ENCODE measurements at regions not wholly inside any gene's neighbourhood (a gene's known extent, or its start where the extent isn't known, plus 50 kb on each side); places are given as distances from the start of the nearest gene placed in this dataset.

DNA sequence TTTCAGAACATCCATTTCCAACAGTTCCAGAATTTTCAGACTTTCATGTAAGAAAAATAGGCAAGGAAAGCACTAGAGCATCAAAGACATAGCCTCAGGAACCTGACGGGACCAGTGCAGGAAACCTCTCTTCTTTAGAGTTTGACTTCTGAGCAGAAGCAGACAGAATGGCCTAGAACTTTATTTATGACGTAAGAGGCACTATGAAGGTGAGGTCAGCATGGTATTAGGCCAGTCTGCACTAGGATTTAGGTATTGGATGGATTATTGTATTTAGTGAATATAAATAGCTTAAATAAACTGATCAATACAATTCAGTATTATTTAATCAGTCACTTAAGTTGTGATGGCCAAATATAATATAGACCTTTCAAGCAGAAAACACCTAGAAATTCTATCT, 117.6 kb downstream of the CYRIA start:
- TF ChIP-seq, protein P1, sequence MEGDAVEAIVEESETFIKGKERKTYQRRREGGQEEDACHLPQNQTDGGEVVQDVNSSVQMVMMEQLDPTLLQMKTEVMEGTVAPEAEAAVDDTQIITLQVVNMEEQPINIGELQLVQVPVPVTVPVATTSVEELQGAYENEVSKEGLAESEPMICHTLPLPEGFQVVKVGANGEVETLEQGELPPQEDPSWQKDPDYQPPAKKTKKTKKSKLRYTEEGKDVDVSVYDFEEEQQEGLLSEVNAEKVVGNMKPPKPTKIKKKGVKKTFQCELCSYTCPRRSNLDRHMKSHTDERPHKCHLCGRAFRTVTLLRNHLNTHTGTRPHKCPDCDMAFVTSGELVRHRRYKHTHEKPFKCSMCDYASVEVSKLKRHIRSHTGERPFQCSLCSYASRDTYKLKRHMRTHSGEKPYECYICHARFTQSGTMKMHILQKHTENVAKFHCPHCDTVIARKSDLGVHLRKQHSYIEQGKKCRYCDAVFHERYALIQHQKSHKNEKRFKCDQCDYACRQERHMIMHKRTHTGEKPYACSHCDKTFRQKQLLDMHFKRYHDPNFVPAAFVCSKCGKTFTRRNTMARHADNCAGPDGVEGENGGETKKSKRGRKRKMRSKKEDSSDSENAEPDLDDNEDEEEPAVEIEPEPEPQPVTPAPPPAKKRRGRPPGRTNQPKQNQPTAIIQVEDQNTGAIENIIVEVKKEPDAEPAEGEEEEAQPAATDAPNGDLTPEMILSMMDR (IDR thresholded peaks at IDR 0.05; ENCODE audit: low read depth, low read length): no peak
- no peak for DNase-seq (ENCODE audit: extremely low read depth, low read depth)

DNA sequence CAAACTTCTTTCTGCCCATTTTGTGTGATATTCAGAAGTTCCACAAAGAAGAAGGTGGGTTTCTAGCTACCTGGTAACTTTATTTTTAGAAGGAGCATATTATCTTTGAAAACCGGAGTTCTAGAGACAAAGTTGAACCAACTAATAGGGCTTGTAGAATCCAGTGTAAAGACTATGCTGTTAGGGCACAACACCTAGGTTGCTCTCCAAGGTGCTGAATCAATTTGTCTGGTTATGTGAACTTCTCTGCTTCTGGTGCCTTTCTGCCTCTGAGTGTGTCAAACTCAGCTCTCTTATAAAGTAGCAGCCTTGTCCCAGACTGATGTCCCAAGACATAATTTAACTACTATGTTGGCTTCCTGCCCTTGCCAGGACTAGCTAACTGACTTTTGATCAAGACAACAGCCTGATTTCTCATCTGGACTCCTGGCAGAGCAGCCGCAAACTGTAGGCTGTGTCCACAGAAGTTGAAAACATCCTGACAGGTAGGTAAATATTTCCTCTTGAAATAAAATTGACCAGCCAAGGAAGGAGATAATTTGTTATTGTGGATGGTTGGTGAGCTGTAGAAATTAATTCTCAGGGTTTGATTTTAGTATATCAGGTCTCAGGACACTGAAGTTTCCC, 119.4 kb downstream of the CYRIA start:
- TF ChIP-seq, protein P1 (IDR thresholded peaks at IDR 0.05; ENCODE audit: low read depth, low read length): no peak

DNA sequence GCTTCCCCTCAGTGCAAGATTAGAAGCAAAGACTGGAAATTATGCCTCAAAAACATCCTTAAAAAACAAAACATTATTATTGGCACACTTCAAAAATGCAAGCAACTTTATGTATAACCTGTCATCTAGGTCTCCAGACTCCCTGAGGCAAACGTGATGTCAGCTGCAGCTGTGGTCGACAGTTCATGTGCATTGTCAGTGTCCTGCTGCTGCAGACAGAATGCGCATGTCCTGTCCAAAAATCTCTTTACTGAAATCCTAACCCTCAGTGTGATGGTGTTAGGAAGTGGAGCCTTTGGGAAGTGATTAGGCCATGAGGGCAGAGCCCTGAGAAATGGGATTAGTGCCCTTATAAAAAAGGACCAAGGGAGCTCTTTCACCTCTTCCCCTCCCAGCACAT, 126.9 kb downstream of the CYRIA start:
- TF ChIP-seq, protein P1 (IDR thresholded peaks at IDR 0.05; ENCODE audit: low read depth, low read length): no peak
- no peak for DNase-seq (ENCODE audit: extremely low read depth, low read depth)

More for the DNA sequence above, 119.4 kb downstream of the CYRIA start:
- no peak for DNase-seq (ENCODE audit: extremely low read depth, low read depth)

DNA sequence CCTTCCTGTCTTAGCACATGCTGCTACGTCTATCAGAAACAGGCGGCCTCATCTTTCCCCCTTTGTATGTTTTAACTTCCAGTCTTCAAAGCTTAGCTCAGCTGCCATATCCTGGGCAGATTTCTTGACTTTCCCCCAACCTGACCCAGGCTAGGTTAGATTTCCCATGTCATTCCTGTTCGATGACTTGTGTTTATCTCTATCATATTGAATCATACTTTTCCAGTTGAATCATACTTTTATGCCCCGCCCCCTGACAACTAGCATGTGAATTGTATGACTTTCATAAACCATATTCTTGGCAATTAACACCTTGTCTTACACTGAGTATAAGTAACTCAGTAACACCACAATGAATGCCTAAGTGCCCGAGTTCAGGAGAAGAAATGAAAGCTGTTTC, 128.3 kb downstream of the CYRIA start:
- TF ChIP-seq, protein P1 (IDR thresholded peaks at IDR 0.05; ENCODE audit: low read depth, low read length): no peak
- no peak for DNase-seq (ENCODE audit: extremely low read depth, low read depth)

DNA sequence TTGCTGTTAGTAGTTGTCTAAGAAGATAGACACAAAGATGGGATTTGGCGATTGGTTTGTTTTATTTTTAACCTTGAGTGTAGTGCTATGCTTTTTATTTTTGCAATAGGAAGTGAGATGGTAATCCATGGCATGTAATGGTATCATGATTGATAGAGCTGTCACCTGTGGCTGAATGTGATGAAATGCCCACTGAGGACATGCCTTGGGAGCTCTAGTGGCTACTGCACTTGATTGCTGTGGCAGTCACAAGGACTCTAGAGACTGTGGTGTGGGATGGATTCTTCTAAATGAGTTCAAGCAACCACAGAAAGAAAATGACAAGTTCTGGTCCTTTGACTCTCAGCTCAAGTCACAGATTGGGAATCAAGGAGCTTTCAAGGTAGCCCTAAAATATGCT, 139.4 kb downstream of the CYRIA start:
- TF ChIP-seq, protein P1 (IDR thresholded peaks at IDR 0.05; ENCODE audit: low read depth, low read length): no peak
- no peak for DNase-seq (ENCODE audit: extremely low read depth, low read depth)

DNA sequence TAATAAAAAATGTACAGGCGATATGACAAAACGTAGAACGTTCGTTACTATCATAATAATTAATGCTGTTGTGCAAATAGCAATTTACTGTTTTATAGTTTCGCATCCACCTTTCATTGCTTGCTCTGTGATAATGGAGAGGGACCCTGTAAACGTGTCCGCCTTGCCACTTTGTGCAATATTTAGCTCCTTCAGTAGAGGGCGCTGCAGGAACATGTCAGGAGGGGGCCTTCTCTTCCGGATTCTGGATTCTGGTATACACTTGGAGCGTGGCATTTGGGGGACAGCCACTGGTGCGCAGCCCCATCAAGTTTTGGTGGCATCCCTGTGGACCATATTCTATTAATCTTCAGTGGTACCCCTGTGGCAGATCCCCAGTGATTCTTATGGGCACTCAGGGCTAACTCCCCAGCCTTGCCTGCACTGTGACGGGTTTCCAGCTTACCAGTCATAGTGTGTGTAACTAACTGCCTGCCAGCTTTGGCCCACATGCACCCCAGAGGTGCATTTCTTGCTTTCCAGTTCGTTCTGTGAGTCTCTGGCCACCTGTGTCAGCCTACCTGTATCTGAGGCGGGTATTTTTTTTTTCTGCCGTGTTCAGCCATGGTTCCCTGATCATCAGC, 140.3 kb downstream of the CYRIA start:
- no peak for DNase-seq (ENCODE audit: extremely low read depth, low read depth)

DNA sequence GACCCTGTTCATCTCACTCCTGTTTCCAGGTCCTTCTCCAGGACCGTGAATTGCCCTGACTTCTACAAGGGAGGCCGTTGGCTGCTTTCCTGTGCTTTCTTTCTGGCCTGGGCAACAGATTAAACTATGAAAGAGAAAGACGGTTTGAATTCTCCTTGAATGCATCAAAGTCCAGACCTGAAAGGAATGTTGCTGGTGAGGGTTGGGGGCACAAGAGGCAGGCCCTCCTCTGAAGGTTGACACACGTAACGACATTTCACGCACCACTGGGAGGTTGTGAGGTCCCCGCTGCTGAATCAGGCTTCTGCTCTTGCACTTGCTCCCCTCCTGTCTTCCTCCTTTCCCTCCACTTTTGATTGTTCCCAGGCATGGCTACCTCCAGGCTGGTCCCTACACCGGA, 141.9 kb downstream of the CYRIA start:
- DNase-seq (ENCODE audit: extremely low read depth, low read depth): no peak
- TF ChIP-seq, protein P1 (IDR thresholded peaks at IDR 0.05; ENCODE audit: low read depth, low read length): no peak

More for the DNA sequence above, 140.3 kb downstream of the CYRIA start:
- TF ChIP-seq, protein P1 (IDR thresholded peaks at IDR 0.05; ENCODE audit: low read depth, low read length): peak; percentile 28
